22Rv1 (cell line): ENCODE measurements at regions not wholly inside any gene's neighbourhood (a gene's known extent, or its start where the extent isn't known, plus 50 kb on each side); places are given as distances from the start of the nearest gene placed in this dataset.

ENCODE experiments used
- H3K27ac ChIP-seq: fragments of 450-650 bp; 2 replicates; pipeline ENCODE4 v1.5.1; 2017
- ZFX ChIP-seq: fragments of 450-650 bp; IDR thresholded peaks from 2 replicates; pipeline ENCODE4 v1.6.1; 2017; ENCODE audit warnings: antibody characterized with exemption, borderline replicate concordance
- TF ChIP-seq, protein P1 (sequence below): fragments of 450-650 bp; IDR thresholded peaks from 2 replicates; pipeline ENCODE4 v1.5.1; 2017; ENCODE audit warnings: mild to moderate bottlenecking

DNA sequence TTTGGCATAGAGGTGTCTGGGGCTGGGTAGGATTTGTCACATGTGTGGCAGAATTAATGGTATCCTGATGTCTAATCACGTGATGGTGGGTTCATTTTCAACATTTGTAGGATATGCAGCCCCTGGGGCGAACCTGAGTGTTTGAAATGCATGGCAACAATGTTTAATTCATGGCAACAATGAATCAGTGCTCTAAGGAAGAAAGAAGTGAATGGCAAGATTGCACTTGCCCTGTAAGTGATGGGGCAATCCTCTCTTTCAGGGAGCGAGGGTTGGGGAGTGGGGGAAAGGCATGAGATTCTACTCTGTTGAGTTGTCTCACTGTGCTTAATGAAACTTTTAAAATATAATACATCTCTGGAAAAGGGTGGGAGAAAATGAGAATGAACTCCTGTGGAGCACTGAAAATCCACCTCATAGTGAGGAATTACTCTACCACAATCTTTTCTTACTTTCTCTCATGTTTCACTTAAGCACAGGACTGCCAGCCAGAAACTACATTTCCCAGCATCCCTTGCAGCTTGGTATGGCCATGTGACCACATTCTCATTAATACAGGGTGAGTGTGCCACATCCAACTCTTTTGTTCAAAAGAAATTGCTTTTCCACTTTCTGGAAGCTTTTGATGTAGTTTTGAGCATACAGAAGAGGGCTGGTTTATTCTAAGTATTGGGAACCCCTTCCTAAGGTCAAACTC is 64.0 kb upstream of the PGM2 start:
- TF ChIP-seq, protein P1, sequence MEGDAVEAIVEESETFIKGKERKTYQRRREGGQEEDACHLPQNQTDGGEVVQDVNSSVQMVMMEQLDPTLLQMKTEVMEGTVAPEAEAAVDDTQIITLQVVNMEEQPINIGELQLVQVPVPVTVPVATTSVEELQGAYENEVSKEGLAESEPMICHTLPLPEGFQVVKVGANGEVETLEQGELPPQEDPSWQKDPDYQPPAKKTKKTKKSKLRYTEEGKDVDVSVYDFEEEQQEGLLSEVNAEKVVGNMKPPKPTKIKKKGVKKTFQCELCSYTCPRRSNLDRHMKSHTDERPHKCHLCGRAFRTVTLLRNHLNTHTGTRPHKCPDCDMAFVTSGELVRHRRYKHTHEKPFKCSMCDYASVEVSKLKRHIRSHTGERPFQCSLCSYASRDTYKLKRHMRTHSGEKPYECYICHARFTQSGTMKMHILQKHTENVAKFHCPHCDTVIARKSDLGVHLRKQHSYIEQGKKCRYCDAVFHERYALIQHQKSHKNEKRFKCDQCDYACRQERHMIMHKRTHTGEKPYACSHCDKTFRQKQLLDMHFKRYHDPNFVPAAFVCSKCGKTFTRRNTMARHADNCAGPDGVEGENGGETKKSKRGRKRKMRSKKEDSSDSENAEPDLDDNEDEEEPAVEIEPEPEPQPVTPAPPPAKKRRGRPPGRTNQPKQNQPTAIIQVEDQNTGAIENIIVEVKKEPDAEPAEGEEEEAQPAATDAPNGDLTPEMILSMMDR, result no peak
- no peak for TF ChIP-seq ZFX
- no peak overlapping the region for H3K27ac ChIP-seq

DNA sequence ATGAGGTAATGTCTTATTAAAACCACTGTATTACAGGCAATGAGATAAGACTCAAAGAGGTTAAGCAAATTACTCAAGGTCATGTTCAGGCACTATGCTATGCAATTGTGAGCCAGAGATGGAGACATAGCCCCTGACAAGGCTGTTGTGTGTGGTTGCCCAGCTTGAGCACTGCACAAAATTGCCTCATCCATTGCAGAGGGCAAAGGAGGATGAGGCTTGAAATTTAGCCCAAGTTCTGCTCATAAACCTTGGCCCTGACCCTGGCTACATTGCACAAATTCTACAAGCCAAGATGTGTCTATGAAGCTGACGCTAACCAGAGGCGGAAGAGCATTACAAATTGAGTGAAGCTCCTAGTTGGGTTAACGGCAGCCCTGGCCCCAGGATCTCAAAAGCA is 65.6 kb upstream of the PGM2 start:
- TF ChIP-seq, protein P1, result no peak
- TF ChIP-seq ZFX, result no peak
- no peak overlapping the region for H3K27ac ChIP-seq

DNA sequence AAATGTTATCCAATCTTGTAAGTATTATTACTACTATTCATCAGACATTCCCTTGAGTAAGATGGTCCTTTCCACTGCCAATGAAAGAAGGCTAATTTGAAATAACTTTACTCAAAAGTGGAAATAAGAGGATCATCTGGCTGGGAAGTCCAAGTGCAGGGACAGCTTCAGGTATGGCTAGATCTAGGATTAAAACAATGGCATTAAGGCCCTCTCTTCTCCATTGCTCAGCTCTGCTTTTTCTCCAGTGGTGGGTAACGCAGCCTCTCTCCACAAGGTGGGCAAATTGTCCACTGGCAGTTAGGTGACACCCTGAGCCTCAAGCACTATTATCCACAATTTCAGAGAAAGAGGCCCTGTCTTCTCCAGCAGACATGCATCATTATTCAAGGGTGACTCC is 66.7 kb upstream of the PGM2 start:
- TF ChIP-seq, protein P1, result no peak
- TF ChIP-seq ZFX, result no peak
- no peak overlapping the region for H3K27ac ChIP-seq

DNA sequence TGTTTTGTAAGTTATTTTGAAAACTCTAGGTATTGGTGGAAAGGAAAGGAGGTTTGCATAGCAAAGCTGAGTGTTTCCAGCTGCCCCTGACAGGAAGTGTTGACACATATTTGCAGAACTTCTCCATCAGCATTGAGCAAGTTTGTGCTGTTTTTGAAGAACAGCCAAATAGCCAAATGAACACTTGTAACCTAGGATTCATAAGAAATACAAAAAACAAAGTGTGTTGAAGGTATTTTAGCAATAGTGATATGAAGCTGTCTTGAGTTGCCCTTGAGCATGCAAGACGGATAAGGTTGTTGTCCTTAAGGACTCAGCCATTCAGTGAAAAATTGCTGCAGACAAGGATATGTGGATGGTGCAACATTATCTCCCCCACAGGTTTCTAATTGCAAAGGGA is 68.3 kb upstream of the PGM2 start:
- TF ChIP-seq, protein P1, result no peak
- TF ChIP-seq ZFX, result no peak
- H3K27ac ChIP-seq, result no peak overlapping the region

DNA sequence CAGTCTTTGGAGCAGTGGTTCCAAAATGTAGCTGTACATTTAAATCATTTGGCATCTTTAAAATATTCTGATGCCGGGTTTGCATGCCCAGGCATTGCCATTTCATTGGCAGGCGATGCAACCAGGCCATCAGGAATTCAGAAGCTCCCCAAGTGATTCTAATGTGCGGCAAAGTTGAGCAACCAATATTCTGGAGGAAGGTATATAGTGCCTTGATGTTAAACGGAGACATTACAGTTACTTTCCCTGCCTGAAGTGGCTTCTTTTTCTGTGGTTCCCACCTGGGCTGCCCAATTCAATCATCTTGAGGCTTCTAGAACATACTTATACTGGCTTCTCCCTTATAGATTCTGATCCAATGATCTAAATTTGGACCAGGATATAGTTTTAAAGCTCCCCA is 68.7 kb upstream of the PGM2 start:
- no peak overlapping the region for H3K27ac ChIP-seq

DNA sequence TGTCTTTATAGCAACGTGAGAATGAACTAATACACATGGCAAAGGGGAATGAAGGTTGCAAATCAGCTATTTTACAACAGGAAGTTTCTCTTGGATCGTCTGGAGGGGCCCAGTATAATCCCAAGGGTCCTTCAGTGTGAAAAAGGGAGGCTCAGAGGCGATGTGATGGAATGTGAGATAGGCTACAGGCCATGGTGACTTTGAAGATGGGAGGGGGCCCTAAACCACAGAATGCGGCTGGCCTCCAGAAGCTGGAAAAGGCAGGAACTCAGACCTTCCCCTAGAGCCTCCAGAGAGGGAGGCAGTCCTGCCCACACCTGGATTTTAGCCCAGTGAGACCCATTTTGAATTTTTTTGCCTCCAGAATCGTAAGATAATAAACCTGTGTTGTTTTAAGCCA is 69.4 kb upstream of the PGM2 start:
- H3K27ac ChIP-seq, result no peak overlapping the region
- TF ChIP-seq, protein P1, result no peak
- no peak for TF ChIP-seq ZFX

More for the DNA sequence above, 68.7 kb upstream of the PGM2 start:
- TF ChIP-seq ZFX, result no peak
- TF ChIP-seq, protein P1, result no peak

DNA sequence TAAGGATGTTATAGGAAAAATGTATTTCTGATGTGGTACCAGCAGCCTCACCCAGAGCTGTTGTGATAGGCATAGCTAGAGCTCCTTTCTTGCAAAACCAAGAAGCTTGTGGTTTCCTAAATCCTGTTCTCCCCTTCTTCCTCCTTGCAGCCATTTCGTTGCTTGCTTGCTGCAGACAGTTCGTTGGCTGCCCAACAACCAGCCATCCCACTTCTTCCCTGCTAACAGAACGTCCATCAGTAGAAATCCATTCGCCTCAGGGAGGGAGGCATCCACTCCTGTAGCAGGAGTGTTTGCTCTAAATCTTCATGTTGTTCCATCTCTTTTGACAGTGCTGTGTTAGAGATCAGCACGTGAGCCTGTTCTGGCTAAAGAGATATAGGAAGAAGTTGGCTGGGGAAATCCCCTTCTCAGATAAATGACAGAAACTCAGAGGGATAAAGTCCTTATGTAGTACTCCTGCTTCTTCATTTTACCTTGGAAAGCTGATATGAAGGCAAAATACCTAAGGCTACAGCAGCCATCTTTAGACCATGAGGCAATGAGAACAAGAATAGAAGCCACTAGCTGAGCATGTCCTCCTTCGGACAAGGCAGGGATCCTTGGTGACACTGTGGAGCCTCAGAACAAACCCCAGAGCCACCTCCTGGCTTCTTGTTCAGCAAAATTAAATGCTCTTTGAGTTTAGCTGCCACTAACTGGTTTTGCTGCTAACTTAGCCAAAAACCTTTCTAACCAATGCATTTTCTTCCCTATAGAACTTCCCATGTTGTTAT is 68.4 kb upstream of the RELL1 start:
- TF ChIP-seq ZFX, result no peak
- TF ChIP-seq, protein P1, result no peak
- H3K27ac ChIP-seq, result no peak overlapping the region
